Lower leg skin (tissue), 3 donors: ENCODE measurements at regions not wholly inside any gene's neighbourhood (a gene's known extent, or its start where the extent isn't known, plus 50 kb on each side); places are given as distances from the start of the nearest gene placed in this dataset.

Source experiments
- CTCF ChIP-seq, 3 donors: fragments of 450-650 bp; IDR thresholded peaks; one replicate each; pipeline ENCODE4 v1.5.1; 2016; ENCODE audit warnings: antibody characterized with exemption in 3 of 3, mild to moderate bottlenecking in 3 of 3, moderate library complexity in 2 of 3
- POLR2A ChIP-seq, 2 donors: fragments of 450-650 bp; IDR thresholded peaks; one replicate each; pipeline ENCODE4 v1.6.1; 2016 to 2017; ENCODE audit warnings: antibody characterized with exemption in 2 of 2, mild to moderate bottlenecking in 1 of 2, moderate library complexity in 1 of 2

GRCh38 chr2:7815726-7816125 is 866.1 kb upstream of the ID2 start:
- no peak for TF ChIP-seq CTCF (IDR thresholded peaks at IDR 0.05)
- no peak for TF ChIP-seq POLR2A (IDR thresholded peaks at IDR 0.05)
